CD8-positive, alpha-beta memory T cell (primary cell): ENCODE measurements at regions not wholly inside any gene's neighbourhood (a gene's known extent, or its start where the extent isn't known, plus 50 kb on each side); places are given as distances from the start of the nearest gene placed in this dataset.

Experiments used
- CTCF ChIA-PET: fragments of 350-600 bp; sonication (Branson Sonifier 250); formaldehyde crosslinking; loops from one replicate; lab custom pipeline; 2021; ENCODE audit warnings: antibody characterized with exemption; lab: Charles Lee
- POLR2A ChIA-PET: fragments of 350-600 bp; sonication (Branson Sonifier 250); formaldehyde crosslinking; loops from one replicate; lab custom pipeline; 2021; ENCODE audit warnings: antibody characterized with exemption; lab: Charles Lee
- DNase-seq, 5 donors: peaks; one replicate each; pipeline versions ENCODE4 v3.0.0 to v3.0.0-alpha.2; 2020 to 2022; ENCODE audit warnings: mixed read lengths in 1 of 5
- H3K27ac ChIP-seq: one replicate; pipeline ENCODE4 v1.7.0; 2013; ENCODE audit warnings: low read depth, mild to moderate bottlenecking, low read length, moderate library complexity
- H3K27me3 ChIP-seq: 2 replicates; pipeline ENCODE4 v1.7.0; 2013; ENCODE audit warnings: low read length, mild to moderate bottlenecking; ENCODE audit not compliant: insufficient read depth, poor library complexity, severe bottlenecking
- H3K36me3 ChIP-seq: 2 replicates; pipeline ENCODE4 v1.7.0; 2013; ENCODE audit warnings: mild to moderate bottlenecking, low read length, moderate library complexity; ENCODE audit not compliant: insufficient read depth
- H3K4me1 ChIP-seq: 2 replicates; pipeline ENCODE4 v1.7.0; 2013; ENCODE audit warnings: mild to moderate bottlenecking, low read length, moderate library complexity; ENCODE audit not compliant: insufficient read depth
- H3K4me3 ChIP-seq: 2 replicates; pipeline ENCODE4 v1.7.0; 2013; ENCODE audit warnings: mild to moderate bottlenecking, low read length
- H3K9me3 ChIP-seq: 2 replicates; pipeline ENCODE4 v1.7.0; 2013; ENCODE audit warnings: mild to moderate bottlenecking, low read length
- H3K27ac Mint-ChIP-seq, 8 donors: one replicate each; pipeline ENCODE4 v1.8.0; 2020 to 2021; ENCODE audit warnings: mixed read lengths in 8 of 8, mild to moderate bottlenecking in 6 of 8, inconsistent platforms in 3 of 8, moderate library complexity in 3 of 8
- H3K27me3 Mint-ChIP-seq, 2 donors: one replicate each; pipeline ENCODE4 v1.8.0; 2020 to 2021; ENCODE audit warnings: mixed read lengths in 2 of 2, mild to moderate bottlenecking in 1 of 2, moderate library complexity in 1 of 2
- H3K36me3 Mint-ChIP-seq, 3 donors: one replicate each; pipeline ENCODE4 v1.8.0; 2020 to 2021; ENCODE audit warnings: mixed read lengths in 3 of 3, inconsistent platforms in 1 of 3, mild to moderate bottlenecking in 1 of 3
- H3K4me1 Mint-ChIP-seq, 3 donors: one replicate each; pipeline ENCODE4 v1.8.0; 2020 to 2021; ENCODE audit warnings: mixed read lengths in 3 of 3, inconsistent platforms in 1 of 3, mild to moderate bottlenecking in 1 of 3
- H3K4me3 Mint-ChIP-seq, 7 donors: one replicate each; pipeline ENCODE4 v1.8.0; 2020 to 2021; ENCODE audit warnings: mixed read lengths in 7 of 7, mild to moderate bottlenecking in 6 of 7, moderate library complexity in 4 of 7, inconsistent platforms in 2 of 7
- H3K9me3 Mint-ChIP-seq, 5 donors: one replicate each; pipeline ENCODE4 v1.8.0; 2020 to 2022; ENCODE audit warnings: mixed read lengths in 5 of 5, mild to moderate bottlenecking in 3 of 5, moderate library complexity in 2 of 5, inconsistent platforms in 1 of 5

DNA sequence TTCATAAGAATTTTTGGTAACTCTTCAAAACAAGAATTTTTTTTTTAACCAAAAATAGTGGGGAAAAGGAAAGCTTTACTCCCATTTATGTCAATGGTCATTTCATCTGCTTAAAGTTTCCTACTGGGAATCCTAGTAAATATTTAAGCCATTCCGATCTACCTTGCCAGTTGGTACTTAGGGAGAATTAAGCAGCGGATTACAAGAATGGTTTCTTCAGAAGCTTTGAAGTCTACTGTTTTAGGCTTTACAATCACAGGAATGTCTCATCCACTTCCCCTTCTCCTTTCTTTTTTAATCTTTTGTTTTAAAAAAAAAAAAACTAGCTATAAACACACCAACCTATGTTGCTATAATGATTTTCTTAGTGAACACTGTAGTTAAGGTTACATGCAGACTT lies 341.4 kb upstream of the ATP11B start:
- no peaks in the 10 kb centered on the region for H3K36me3 Mint-ChIP-seq
- no peak overlapping the region for H3K27ac Mint-ChIP-seq
- H3K27me3 Mint-ChIP-seq = no peaks in the 10 kb centered on the region
- no peaks in the 10 kb centered on the region for H3K4me1 ChIP-seq
- no peak overlapping the region for H3K4me3 Mint-ChIP-seq
- no peak overlapping the region for H3K27ac ChIP-seq
- no peak overlapping the region for H3K4me3 ChIP-seq
- no peaks in the 10 kb centered on the region for H3K9me3 ChIP-seq
- peaks cover 0 to 5% (median 0%) of the 10 kb centered on the region in 5 donors for H3K9me3 Mint-ChIP-seq
- no peak for DNase-seq
- H3K27me3 ChIP-seq = no peaks in the 10 kb centered on the region
- H3K36me3 ChIP-seq = no peaks in the 10 kb centered on the region
- H3K4me1 Mint-ChIP-seq = no peaks in the 10 kb centered on the region
- POLR2A ChIA-PET = no interaction called here
- CTCF ChIA-PET = no interaction called here

DNA sequence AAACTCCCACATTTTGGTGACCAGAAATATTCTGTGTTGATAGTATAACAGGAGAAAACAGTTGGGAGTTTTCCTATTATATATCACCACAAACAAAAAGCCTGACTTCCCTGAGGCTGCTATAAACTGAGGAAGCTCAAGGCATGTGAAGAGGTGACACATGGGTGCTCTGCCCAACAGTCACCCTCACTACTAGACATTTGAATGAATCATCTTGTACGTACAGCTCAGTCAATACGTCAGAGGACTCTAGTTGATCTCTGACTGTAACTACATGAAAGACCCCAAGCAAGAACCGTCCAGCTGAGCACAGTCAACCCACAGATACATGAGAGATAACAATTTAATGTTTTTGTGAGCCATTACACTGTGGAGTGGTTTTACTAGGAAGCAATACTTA lies 338.3 kb upstream of the ATP11B start:
- H3K27me3 Mint-ChIP-seq = no peaks in the 10 kb centered on the region
- Histone ChIP-seq H3K4me3 (no peak overlapping the region), H3K4me1 (no peaks in the 10 kb centered on the region), H3K27me3 (no peaks in the 10 kb centered on the region), H3K9me3 (no peaks in the 10 kb centered on the region), H3K27ac (no peak overlapping the region), H3K36me3 (no peaks in the 10 kb centered on the region)
- no peak overlapping the region for H3K27ac Mint-ChIP-seq
- no peak for DNase-seq
- peaks cover 0 to 5% (median 2%) of the 10 kb centered on the region in 5 donors for H3K9me3 Mint-ChIP-seq
- H3K4me3 Mint-ChIP-seq = no peak overlapping the region
- H3K36me3 Mint-ChIP-seq = no peaks in the 10 kb centered on the region
- ChIA-PET POLR2A (no interaction called here), CTCF (no interaction called here)
- H3K4me1 Mint-ChIP-seq = no peaks in the 10 kb centered on the region

DNA sequence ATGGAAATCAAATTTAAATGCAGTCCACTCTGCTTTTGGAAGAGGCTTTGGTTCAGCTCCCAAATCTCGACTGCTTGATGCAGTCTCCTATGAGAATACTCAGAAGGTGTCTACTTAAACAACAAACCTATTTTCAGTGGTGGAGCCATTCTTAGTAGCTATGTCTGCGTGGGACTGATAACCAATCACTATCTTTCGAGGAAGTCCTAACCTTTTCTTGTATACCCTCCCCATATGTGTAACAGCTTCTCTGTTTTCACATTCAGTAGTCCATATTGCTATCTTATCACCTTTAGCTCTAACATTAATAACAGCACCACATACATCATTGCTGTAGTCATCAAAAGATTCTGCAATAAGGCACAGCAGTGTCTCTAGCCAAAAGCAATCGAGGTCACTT lies 333.0 kb upstream of the ATP11B start:
- H3K27ac ChIP-seq = no peak overlapping the region
- Mint-ChIP-seq H3K27me3 (no peaks in the 10 kb centered on the region), H3K4me3 (no peak overlapping the region), H3K4me1 (no peaks in the 10 kb centered on the region), H3K36me3 (no peaks in the 10 kb centered on the region), H3K27ac (no peak overlapping the region), H3K9me3 (peaks cover 0 to 12% (median 5%) of the 10 kb centered on the region in 5 donors)
- no peaks in the 10 kb centered on the region for H3K36me3 ChIP-seq
- POLR2A ChIA-PET = no interaction called here
- H3K4me3 ChIP-seq = no peak overlapping the region
- no peaks in the 10 kb centered on the region for H3K9me3 ChIP-seq
- H3K27me3 ChIP-seq = no peaks in the 10 kb centered on the region
- DNase-seq = no peak
- CTCF ChIA-PET = no interaction called here
- H3K4me1 ChIP-seq = no peaks in the 10 kb centered on the region

DNA sequence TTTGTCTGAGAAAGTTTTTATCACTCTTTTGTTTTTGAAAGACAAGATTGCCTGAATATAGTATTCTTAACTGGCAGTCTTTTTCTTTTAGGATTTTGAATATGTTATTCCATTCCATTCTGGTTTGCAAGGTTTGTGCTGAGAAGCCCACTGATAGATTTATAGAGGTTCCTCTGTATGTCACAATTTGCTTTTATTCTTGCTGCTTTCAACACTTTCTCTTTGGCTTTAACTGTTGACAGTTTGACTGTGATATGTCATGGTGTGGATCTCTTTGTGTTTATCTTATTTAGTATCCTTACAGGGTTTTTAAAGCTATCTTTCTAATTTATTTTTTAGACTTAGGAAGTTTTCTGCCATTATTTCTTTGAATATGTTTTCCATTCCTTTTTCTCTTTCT lies 331.2 kb upstream of the ATP11B start:
- Histone ChIP-seq H3K4me3 (no peak overlapping the region), H3K4me1 (no peaks in the 10 kb centered on the region), H3K9me3 (no peaks in the 10 kb centered on the region), H3K36me3 (no peaks in the 10 kb centered on the region), H3K27me3 (no peaks in the 10 kb centered on the region), H3K27ac (no peak overlapping the region)
- H3K36me3 Mint-ChIP-seq = no peaks in the 10 kb centered on the region
- no peak for DNase-seq
- H3K4me1 Mint-ChIP-seq = no peaks in the 10 kb centered on the region
- CTCF ChIA-PET = no interaction called here
- H3K27me3 Mint-ChIP-seq = peaks cover 0 to 3% of the 10 kb centered on the region in 2 donors
- no peak overlapping the region for H3K4me3 Mint-ChIP-seq
- POLR2A ChIA-PET = no interaction called here
- H3K9me3 Mint-ChIP-seq = peaks cover 0 to 10% (median 5%) of the 10 kb centered on the region in 5 donors
- H3K27ac Mint-ChIP-seq = no peak overlapping the region

DNA sequence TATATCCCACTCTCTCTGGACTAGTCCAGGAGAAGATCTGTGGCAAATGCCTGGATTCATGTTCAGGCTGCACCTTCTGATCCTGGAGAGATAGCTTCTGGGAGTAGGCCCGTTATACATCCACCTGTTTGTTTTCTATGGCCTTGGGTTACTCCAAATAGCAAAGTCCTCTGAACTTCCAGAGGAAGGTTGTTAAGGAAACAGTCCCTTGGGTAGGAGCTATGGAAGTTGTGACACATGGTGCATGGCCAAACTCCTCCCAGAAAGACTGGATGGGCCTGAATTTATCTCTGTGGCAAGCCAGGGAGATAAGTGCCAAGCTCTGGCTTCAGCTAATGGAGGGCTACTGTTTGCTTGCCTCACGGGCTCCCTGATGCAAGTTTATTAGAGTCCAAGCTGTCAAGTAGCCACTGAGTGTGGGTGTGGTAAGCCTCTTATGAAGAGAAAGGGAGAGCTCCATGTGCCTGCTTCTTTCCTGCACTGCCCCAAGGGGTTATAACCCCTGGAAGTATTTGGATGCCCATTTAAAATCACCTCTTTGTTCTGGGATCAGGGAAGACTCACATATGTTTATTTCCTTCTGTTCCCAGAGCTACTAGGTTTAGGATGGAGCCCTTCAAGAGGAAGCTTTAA lies 328.7 kb upstream of the ATP11B start:
- no peaks in the 10 kb centered on the region for H3K4me1 ChIP-seq
- ChIA-PET POLR2A (no interaction called here), CTCF (no interaction called here)
- H3K9me3 ChIP-seq = no peaks in the 10 kb centered on the region
- no peak for DNase-seq
- H3K36me3 ChIP-seq = no peaks in the 10 kb centered on the region
- no peaks in the 10 kb centered on the region for H3K4me1 Mint-ChIP-seq
- no peaks in the 10 kb centered on the region for H3K36me3 Mint-ChIP-seq
- H3K9me3 Mint-ChIP-seq = peaks cover 2 to 9% (median 4%) of the 10 kb centered on the region in 5 donors
- H3K27ac Mint-ChIP-seq = no peak overlapping the region
- H3K27me3 ChIP-seq = no peaks in the 10 kb centered on the region
- no peak overlapping the region for H3K27ac ChIP-seq
- no peak overlapping the region for H3K4me3 Mint-ChIP-seq
- peaks cover 0 to 3% of the 10 kb centered on the region in 2 donors for H3K27me3 Mint-ChIP-seq
- no peak overlapping the region for H3K4me3 ChIP-seq

DNA sequence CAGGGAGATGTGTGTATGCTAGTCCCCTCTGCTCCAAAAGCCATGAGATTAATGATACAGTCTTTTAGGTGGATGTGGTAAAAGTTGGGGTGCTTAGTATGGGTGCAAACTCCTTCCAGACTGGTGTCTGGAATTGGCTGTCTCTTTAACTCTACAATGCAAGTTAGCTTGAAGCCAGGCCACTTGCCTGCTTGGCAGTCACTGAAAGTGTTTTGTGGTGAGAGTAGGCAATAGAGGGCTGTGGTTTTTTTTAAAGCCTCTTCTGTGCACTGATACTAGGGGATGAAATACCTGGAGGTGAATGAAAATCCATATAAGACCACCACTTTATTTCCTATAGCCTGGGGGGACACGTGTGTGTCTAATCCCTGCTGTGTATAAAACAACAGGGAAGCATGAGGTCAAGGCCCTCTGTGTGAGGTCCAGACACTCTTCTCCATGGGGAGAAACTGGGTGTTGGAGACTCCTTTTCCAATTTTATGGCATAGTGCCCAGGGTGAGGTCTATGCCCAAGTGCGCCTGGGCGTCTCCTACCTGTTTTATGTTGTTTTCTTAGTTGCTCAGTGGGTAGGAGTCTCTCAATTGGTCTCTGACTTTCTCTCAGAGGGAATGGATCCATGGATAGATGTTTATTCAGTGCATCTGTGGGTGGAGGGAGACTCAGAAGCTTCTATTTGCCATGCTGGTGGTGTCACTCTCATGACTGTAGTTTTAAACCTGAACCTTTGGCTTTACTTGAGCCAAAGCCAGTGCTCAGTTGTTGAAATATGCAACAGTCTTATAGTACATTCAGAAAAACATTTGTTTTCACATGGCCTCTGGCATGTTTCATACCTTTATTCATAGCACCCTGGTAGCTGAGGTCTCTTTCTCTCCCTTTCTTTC lies 327.8 kb upstream of the ATP11B start:
- Histone ChIP-seq H3K27me3 (no peaks in the 10 kb centered on the region), H3K9me3 (no peaks in the 10 kb centered on the region), H3K4me3 (no peak overlapping the region), H3K27ac (no peak overlapping the region), H3K4me1 (no peaks in the 10 kb centered on the region), H3K36me3 (no peaks in the 10 kb centered on the region)
- no peak overlapping the region for H3K27ac Mint-ChIP-seq
- H3K4me3 Mint-ChIP-seq = no peak overlapping the region
- DNase-seq = no peak
- no peaks in the 10 kb centered on the region for H3K4me1 Mint-ChIP-seq
- ChIA-PET CTCF (no interaction called here), POLR2A (no interaction called here)
- H3K36me3 Mint-ChIP-seq = no peaks in the 10 kb centered on the region
- H3K27me3 Mint-ChIP-seq = peaks cover 0 to 3% of the 10 kb centered on the region in 2 donors
- peaks cover 2 to 7% (median 4%) of the 10 kb centered on the region in 5 donors for H3K9me3 Mint-ChIP-seq

DNA sequence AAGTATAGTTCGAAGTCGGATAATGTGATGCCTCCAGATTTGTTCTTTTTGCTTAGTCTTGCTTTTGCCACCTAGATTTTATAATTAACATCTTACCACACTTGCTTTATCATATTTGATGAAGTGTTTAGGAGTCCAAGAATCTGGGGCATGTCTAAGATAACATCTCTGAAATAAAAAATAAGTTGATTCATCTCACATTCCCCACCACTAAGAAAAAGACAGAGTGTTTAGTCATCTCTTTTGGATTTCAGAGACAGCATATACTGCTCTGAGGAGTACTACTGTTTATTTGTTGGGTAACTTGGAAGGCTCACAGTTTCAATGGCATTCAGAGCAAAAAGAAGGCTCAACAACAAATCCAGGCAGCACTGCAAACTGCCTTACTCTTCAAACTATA lies 324.2 kb upstream of the ATP11B start:
- H3K4me3 ChIP-seq = no peak overlapping the region
- H3K4me1 Mint-ChIP-seq = no peaks in the 10 kb centered on the region
- no peak overlapping the region for H3K4me3 Mint-ChIP-seq
- H3K27me3 ChIP-seq = no peaks in the 10 kb centered on the region
- no peaks in the 10 kb centered on the region for H3K9me3 ChIP-seq
- peaks cover 0 to 3% of the 10 kb centered on the region in 2 donors for H3K27me3 Mint-ChIP-seq
- no peak overlapping the region for H3K27ac ChIP-seq
- ChIA-PET CTCF (no interaction called here), POLR2A (no interaction called here)
- no peaks in the 10 kb centered on the region for H3K36me3 Mint-ChIP-seq
- peaks cover 0 to 3% (median under 1%) of the 10 kb centered on the region in 5 donors for H3K9me3 Mint-ChIP-seq
- no peaks in the 10 kb centered on the region for H3K36me3 ChIP-seq
- no peaks in the 10 kb centered on the region for H3K4me1 ChIP-seq
- no peak for DNase-seq
- H3K27ac Mint-ChIP-seq = no peak overlapping the region

DNA sequence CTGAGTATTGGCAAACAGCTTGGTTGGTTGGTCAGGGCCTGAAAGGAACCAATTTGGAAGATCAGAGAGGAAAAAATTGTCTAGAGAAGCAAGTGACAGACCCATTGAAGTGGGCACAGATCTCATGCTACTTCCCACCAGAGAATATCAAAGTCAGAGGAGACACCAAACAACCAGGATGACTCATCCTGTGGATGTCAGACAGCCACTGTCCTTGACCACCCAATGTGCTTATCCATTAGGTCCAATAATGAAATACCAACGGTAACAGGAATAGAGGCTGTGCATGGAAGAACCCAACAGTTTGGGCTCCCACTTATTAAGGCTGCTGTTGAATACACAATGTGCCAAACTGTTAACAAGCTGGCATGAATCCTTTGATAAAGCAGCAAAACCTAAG lies 323.1 kb upstream of the ATP11B start:
- Mint-ChIP-seq H3K36me3 (no peaks in the 10 kb centered on the region), H3K9me3 (peaks cover 0 to 3% (median 0%) of the 10 kb centered on the region in 5 donors), H3K27ac (no peak overlapping the region), H3K4me1 (no peaks in the 10 kb centered on the region), H3K27me3 (peaks cover 0 to 3% of the 10 kb centered on the region in 2 donors), H3K4me3 (no peak overlapping the region)
- H3K4me1 ChIP-seq = no peaks in the 10 kb centered on the region
- CTCF ChIA-PET = no interaction called here
- POLR2A ChIA-PET = no interaction called here
- no peak overlapping the region for H3K27ac ChIP-seq
- no peaks in the 10 kb centered on the region for H3K9me3 ChIP-seq
- no peak overlapping the region for H3K4me3 ChIP-seq
- no peak for DNase-seq
- no peaks in the 10 kb centered on the region for H3K36me3 ChIP-seq
- H3K27me3 ChIP-seq = no peaks in the 10 kb centered on the region
